HG03460 (cell line): ENCODE measurements at regions not wholly inside any gene's neighbourhood (a gene's known extent, or its start where the extent isn't known, plus 50 kb on each side); places are given as distances from the start of the nearest gene placed in this dataset.

ENCODE experiments used
- ATAC-seq: cut with Tn5 transposase; IDR thresholded peaks from one replicate; pipeline ENCODE4 v1.9.1; 2021; ENCODE audit not compliant: unreplicated experiment

DNA sequence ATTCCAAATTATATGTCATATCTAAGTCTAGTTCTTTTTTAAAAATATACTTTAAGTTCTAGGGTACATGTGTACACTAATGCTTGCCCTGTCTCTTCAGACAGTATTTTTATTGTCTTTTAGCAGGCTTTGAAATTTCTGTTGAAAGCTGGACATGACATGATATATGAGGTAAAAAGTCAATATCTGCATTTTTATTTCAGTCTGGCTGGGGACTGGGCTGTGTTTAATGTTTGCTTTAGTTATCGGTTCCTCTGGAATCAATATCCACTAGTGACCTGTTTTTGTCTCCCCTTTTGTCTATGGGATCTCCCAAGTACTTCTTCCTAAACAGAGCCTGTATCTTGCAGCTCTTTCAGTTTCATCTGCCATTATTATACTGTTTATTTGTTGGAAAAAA is 786.2 kb upstream of the GJE1 start:
- no peak for ATAC-seq

GRCh38 chr6:141337191-141337590 is 795.5 kb upstream of the GJE1 start:
- no peak for ATAC-seq

DNA sequence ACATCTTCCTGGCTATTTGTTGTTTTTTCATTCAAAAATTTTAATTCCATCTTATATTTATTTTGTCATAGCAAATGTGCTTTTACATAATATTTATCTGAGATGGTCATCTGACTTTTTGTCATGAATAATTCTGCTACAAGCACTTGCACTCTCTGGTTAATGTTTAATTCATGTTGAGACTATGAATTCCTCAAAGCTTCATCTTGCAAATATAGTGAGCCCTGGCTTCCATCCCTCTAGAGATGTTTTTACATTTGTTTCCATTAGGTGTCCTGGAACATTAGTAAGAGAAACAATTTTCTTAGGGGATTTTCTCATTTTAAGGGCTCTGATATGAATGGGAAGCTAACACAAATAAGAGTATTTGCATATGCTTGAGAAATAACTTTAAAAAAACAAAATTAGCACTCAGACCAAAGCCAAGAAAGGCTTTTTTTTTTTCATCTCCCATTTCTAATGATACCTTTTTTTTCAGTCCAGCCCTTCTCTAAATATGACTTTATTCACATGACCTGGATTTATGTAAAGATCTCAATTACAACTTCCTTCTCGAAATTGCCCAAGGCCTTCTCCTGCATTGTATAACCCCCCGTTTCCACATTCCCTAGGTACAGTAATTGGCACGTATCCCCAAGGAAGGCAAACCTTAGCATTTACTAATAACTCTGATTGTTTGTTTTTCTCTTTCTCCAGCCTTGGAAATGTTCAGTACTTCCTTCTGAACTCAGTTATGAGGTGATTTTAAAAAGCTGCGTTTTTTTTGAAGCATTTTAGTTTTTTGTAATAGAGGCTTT is 797.0 kb upstream of the GJE1 start:
- ATAC-seq: no peak

GRCh38 chr6:141326925-141327324 is 805.8 kb upstream of the GJE1 start:
- ATAC-seq: no peak

GRCh38 chr6:141326426-141326825 is 806.3 kb upstream of the GJE1 start:
- peak; percentile 70 for ATAC-seq

- ATAC-seq: no peak
Observed at GRCh38 chr6:141321493-141322347, 811.0 kb upstream of the GJE1 start.

GRCh38 chr6:141316236-141316635 is 816.5 kb upstream of the GJE1 start:
- no peak for ATAC-seq

DNA sequence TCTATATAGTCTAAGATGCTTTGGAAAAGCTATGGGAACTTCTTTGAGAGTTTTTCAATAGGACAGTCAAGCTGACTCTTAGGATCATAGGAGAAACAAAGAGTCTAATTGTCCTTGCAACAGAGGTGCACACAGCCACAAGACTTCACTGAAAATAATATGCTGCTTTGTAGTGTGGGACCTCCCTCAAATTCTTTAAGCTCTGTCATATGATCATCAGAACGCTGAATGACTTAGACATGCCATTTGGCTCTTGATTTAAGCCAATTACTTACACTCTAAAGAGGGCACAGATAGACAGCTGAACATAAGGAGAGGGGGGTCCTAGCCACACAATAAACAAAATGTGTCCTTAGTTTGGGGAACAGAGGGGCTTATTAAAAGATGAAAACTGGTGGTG is 818.7 kb upstream of the GJE1 start:
- no peak for ATAC-seq

- no peak for ATAC-seq
Observed at GRCh38 chr6:141309295-141309694, 823.4 kb upstream of the GJE1 start.

DNA sequence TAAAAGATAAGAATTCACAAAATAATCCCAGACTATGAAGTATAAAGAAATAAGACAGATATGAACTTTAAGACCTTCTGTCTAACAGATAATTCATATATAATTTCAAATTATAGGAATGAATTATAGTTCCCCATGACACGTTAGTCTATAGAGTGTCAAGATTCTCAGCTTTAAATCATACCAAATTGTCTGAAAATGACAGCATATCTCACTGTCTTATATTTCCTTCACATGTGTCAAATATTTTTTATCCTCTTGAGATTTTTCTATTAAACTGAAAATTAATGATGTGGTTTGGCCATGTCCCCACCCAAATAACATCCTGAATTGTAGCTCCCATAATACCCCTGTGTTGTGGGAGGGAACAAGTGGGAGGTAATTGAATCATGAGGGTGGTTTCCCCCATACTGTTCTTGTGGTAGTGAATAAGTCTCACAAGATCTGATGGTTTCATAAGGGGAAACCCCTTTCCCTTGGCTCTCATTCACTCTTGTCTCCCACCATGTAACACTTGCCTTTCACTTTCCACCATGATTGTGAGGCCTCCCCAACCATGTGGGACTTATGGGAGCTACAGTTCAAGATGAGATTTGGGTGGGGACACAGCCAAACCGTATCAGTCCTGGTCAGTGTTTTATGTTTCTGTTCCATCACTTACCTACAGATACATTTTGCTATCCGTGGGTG is 825.3 kb upstream of the GJE1 start:
- no peak for ATAC-seq

GRCh38 chr6:141303907-141304306 is 828.8 kb upstream of the GJE1 start:
- ATAC-seq: no peak

GRCh38 chr6:141301779-141302178 is 830.9 kb upstream of the GJE1 start:
- ATAC-seq: no peak

DNA sequence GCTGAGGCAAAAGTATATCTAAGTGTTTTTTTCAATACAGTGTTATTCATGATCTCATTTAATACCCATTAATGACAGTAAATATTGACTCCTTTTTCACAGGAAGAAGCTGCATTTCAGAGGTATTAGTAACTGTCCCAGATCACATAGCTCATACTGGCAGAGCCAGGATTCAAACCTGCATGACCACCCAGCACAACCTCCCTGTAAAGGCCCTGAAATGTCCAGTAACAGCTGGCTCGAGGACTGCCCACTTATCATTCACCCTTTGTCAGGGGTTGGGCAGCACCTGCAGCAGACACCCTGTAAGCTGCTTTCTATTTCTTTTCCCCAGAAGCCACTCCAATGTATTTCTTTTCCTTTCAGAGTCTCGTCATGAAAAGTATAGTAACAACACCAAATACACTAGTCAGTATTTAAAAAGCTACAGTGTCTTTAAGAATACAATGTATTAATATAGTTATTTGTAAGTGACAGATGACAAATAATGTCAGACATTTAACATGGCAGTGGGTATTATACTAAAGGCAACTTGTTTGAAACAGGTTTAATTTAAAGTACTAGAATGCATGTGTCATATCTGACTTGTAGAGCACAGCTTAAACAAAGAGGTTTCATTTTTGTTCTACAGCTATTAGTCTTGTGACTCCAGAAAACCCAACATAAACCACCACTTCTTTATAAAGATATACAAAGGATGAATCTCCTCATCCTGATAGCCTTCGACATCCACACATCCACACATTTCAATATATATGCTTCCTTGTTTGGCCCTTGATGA is 841.6 kb upstream of the GJE1 start:
- no peak for ATAC-seq

DNA sequence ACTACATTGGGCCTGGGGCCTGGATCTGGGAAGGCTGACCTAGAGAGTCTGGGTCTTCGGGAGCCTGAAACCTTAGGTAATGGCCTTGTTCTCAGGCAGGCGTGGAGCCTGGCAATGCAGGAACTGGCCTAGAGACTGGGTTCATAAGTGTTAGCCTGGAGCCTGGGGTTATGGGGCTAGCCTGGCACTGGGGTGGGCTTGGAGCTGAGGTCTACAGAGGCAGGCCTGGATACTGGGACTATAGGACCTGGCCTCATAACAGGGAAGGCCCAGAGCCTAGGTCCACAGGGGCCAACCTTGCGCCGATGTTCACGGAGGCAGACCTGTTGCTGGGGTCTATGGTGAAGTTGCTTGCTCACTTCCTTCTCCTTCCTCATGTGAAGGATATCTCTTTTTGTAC is 843.8 kb upstream of the GJE1 start:
- no peak for ATAC-seq

GRCh38 chr6:141282263-141282662 is 850.5 kb upstream of the GJE1 start:
- ATAC-seq: no peak

- ATAC-seq: no peak
Observed at GRCh38 chr6:141269684-141270083, 863.0 kb upstream of the GJE1 start.

DNA sequence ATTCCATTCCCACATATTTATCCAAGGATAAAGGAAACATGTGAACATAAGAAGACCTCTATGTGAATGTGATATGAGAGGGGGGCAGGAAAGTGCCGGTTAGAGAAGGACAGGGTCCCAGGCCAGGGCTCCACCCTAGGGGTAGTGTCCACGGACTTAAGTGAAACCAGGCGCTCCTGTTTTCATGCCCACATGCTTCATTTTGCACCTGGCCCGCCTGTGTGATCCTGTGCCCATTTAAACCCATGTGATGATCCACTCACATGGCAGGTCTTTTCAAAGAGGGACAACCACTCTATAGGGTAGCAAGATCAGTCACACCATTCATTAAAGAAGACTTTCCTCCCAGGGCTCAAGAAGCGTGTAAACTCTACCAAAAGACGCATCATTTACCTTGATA is 865.3 kb upstream of the GJE1 start:
- ATAC-seq: no peak

- ATAC-seq: no peak
Observed at GRCh38 chr6:141265756-141266623, 866.7 kb upstream of the GJE1 start.

- no peak for ATAC-seq
Observed at GRCh38 chr6:141264101-141264500, 868.6 kb upstream of the GJE1 start.

DNA sequence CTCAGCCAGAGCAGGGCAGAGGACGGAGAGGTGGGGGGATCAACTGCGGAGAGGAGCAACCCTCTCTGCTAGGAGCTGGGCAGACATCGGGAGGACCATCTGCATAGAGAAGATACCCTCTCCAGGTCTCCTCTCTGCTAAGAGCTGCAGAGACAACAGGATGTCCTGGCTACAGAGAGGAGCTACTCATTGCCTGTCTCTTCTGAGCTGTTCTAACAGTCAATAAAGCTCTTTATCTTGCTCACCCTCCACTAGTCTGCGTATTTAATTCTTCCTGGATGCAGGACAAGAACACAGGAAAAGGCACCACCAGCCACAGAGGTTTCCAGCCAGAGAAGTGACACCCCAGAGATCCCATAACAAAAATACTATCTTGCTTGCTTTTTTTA is 871.1 kb upstream of the GJE1 start:
- no peak for ATAC-seq
